Endodermal cell (in vitro differentiated cells): ENCODE measurements at regions not wholly inside any gene's neighbourhood (a gene's known extent, or its start where the extent isn't known, plus 50 kb on each side); places are given as distances from the start of the nearest gene placed in this dataset.

Experiments used
- DNase-seq: peaks from one replicate; pipeline ENCODE4 v3.0.0-alpha.2; 2017
- H3K27ac ChIP-seq: 2 replicates; pipeline ENCODE4 v1.5.1; 2013; ENCODE audit warnings: mild to moderate bottlenecking, low read depth, low read length, moderate library complexity
- H3K27me3 ChIP-seq: 2 replicates; pipeline ENCODE4 v1.6.1; 2013; ENCODE audit warnings: mild to moderate bottlenecking, low read length, moderate library complexity; ENCODE audit not compliant: insufficient read depth, control insufficient read depth, poor library complexity, severe bottlenecking
- H3K36me3 ChIP-seq: 2 replicates; pipeline ENCODE4 v1.7.0; 2013; ENCODE audit warnings: mild to moderate bottlenecking, low read length, moderate library complexity; ENCODE audit not compliant: control insufficient read depth, insufficient read depth
- H3K4me1 ChIP-seq: one replicate; pipeline ENCODE4 v1.7.0; 2013; ENCODE audit warnings: low read length; ENCODE audit not compliant: control insufficient read depth, insufficient read depth
- H3K4me3 ChIP-seq: 2 replicates; pipeline ENCODE4 v1.5.1; 2013; ENCODE audit warnings: mild to moderate bottlenecking, low read length, moderate library complexity
- H3K9ac ChIP-seq: 2 replicates; pipeline ENCODE4 v1.6.1; 2013; ENCODE audit warnings: mild to moderate bottlenecking, low read length, moderate library complexity; ENCODE audit not compliant: poor library complexity, severe bottlenecking; ENCODE audit errors: extremely low read depth
- H3K9me3 ChIP-seq: 2 replicates; pipeline ENCODE4 v1.6.1; 2013; ENCODE audit warnings: mild to moderate bottlenecking, low read length, moderate library complexity; ENCODE audit not compliant: control insufficient read depth
- H3K27ac Mint-ChIP-seq: 2 replicates; pipeline ENCODE4 v1.8.0; 2020; ENCODE audit warnings: mixed read lengths
- H3K27me3 Mint-ChIP-seq: 2 replicates; pipeline ENCODE4 v1.8.0; 2021; ENCODE audit warnings: mild to moderate bottlenecking, mixed read lengths; ENCODE audit not compliant: insufficient read depth
- H3K36me3 Mint-ChIP-seq: 2 replicates; pipeline ENCODE4 v1.8.0; 2020; ENCODE audit warnings: low read depth, mixed read lengths
- H3K4me1 Mint-ChIP-seq: 2 replicates; pipeline ENCODE4 v1.8.0; 2020; ENCODE audit warnings: mixed read lengths
- H3K4me3 Mint-ChIP-seq: 2 replicates; pipeline ENCODE4 v1.8.0; 2020; ENCODE audit warnings: mild to moderate bottlenecking, moderate library complexity, mixed read lengths
- H3K9me3 Mint-ChIP-seq: 2 replicates; pipeline ENCODE4 v1.8.0; 2020; ENCODE audit warnings: mild to moderate bottlenecking, mixed read lengths
- CTCF ChIP-seq: fragments of 200-600 bp; sonication (generic); conservative IDR thresholded peaks from 2 replicates; pipeline ENCODE4 v1.5.0; 2021; ENCODE audit warnings: antibody characterized with exemption, mild to moderate bottlenecking
- WGBS, 2 experiments: methylation state at CpG; one replicate each; pipeline versions ENCODE4 v1.1.5 to v1.1.7; 2013; ENCODE audit warnings: missing lambda C conversion rate in 2 of 2, mixed read lengths in 1 of 2; ENCODE audit not compliant: insufficient coverage in 1 of 2, insufficient read length in 1 of 2; 5-methylcytosine and 5-hydroxymethylcytosine counted together

- Histone ChIP-seq H3K27me3 (no peaks in the 10 kb centered on the region), H3K4me3 (no peak overlapping the region), H3K9ac (no peak overlapping the region), H3K36me3 (no peaks in the 10 kb centered on the region), H3K4me1 (no peaks in the 10 kb centered on the region), H3K9me3 (no peaks in the 10 kb centered on the region), H3K27ac (no peak overlapping the region)
- Mint-ChIP-seq H3K27ac (no peak overlapping the region), H3K36me3 (no peaks in the 10 kb centered on the region), H3K9me3 (no peaks in the 10 kb centered on the region), H3K27me3 (no peaks in the 10 kb centered on the region), H3K4me1 (no peaks in the 10 kb centered on the region), H3K4me3 (no peak overlapping the region)
- no peak for TF ChIP-seq CTCF
- whole genome bisulfite sequencing, 2 experiments: 86 to 91% methylated on average over 5 of the region's 5 CpGs
- no peak for DNase-seq
Observed at GRCh38 chr9:109971226-109971625, 191.2 kb downstream of the PALM2AKAP2 start.

GRCh38 chr9:109972026-109972882 lies 192.3 kb downstream of the PALM2AKAP2 start:
- no peak overlapping the region for H3K27ac ChIP-seq
- Mint-ChIP-seq H3K9me3 (no peaks in the 10 kb centered on the region), H3K27ac (no peak overlapping the region), H3K4me1 (no peaks in the 10 kb centered on the region), H3K27me3 (no peaks in the 10 kb centered on the region), H3K4me3 (no peak overlapping the region), H3K36me3 (no peaks in the 10 kb centered on the region)
- H3K27me3 ChIP-seq: no peaks in the 10 kb centered on the region
- peak; percentile 56 for TF ChIP-seq CTCF
- no peak for DNase-seq
- no peak overlapping the region for H3K4me3 ChIP-seq
- H3K9ac ChIP-seq: no peak overlapping the region
- no peaks in the 10 kb centered on the region for H3K36me3 ChIP-seq
- 89% methylated on average over 3 to 6 of the region's 6 CpGs for WGBS, 2 experiments
- H3K9me3 ChIP-seq: no peaks in the 10 kb centered on the region
- H3K4me1 ChIP-seq: no peaks in the 10 kb centered on the region

GRCh38 chr9:109973336-109973735 lies 193.3 kb downstream of the PALM2AKAP2 start:
- Histone ChIP-seq H3K4me3 (no peak overlapping the region), H3K4me1 (no peaks in the 10 kb centered on the region), H3K36me3 (no peaks in the 10 kb centered on the region), H3K9me3 (no peaks in the 10 kb centered on the region), H3K9ac (no peak overlapping the region), H3K27me3 (no peaks in the 10 kb centered on the region), H3K27ac (no peak overlapping the region)
- Mint-ChIP-seq H3K27me3 (no peaks in the 10 kb centered on the region), H3K4me3 (no peak overlapping the region), H3K36me3 (no peaks in the 10 kb centered on the region), H3K27ac (no peak overlapping the region), H3K9me3 (no peaks in the 10 kb centered on the region), H3K4me1 (no peaks in the 10 kb centered on the region)
- 86% methylated on average over 1 of the region's 1 CpG; no CpG with 5 or more reads in 1 of the 2 experiments for WGBS, 2 experiments
- DNase-seq: peak; percentile 22
- TF ChIP-seq CTCF: no peak
